RWPE2 (cell line): ENCODE measurements at regions not wholly inside any gene's neighbourhood (a gene's known extent, or its start where the extent isn't known, plus 50 kb on each side); places are given as distances from the start of the nearest gene placed in this dataset.

ENCODE experiments used
- ATAC-seq: fragments of 200-7000 bp; cut with Tn5 transposase; 3 replicates; pipeline ENCODE4 v1.9.1; 2021; ENCODE audit warnings: low read depth
- DNase-seq: peaks from one replicate; pipeline ENCODE4 v3.0.0-alpha.2; 2020; ENCODE audit warnings: low spot score
- H3K27ac ChIP-seq: fragments of 450-650 bp; 2 replicates; pipeline ENCODE4 v1.5.1; 2017; ENCODE audit warnings: mild to moderate bottlenecking; ENCODE audit not compliant: poor library complexity, severe bottlenecking
- H3K27me3 ChIP-seq: fragments of 250-450 bp; sonication (Bioruptor Pico); 2 replicates; pipeline ENCODE4 v1.5.1; 2021; ENCODE audit warnings: mild to moderate bottlenecking, moderate library complexity; ENCODE audit not compliant: insufficient read depth, poor library complexity, severe bottlenecking
- H3K36me3 ChIP-seq: fragments of 250-450 bp; sonication (Bioruptor Pico); 2 replicates; pipeline ENCODE4 v1.5.1; 2020; ENCODE audit warnings: low read depth, mild to moderate bottlenecking, moderate library complexity
- H3K4me1 ChIP-seq: fragments of 250-450 bp; sonication (Bioruptor Pico); 2 replicates; pipeline ENCODE4 v1.5.1; 2021; ENCODE audit warnings: mild to moderate bottlenecking, moderate library complexity; ENCODE audit not compliant: insufficient read depth, poor library complexity, severe bottlenecking
- H3K4me3 ChIP-seq: fragments of 250-450 bp; sonication (Bioruptor Pico); 2 replicates; pipeline ENCODE4 v1.5.1; 2021; ENCODE audit warnings: mild to moderate bottlenecking, moderate library complexity; ENCODE audit not compliant: severe bottlenecking
- H3K9me3 ChIP-seq: fragments of 250-450 bp; sonication (Bioruptor Pico); 2 replicates; pipeline ENCODE4 v1.5.1; 2021; ENCODE audit warnings: mild to moderate bottlenecking, moderate library complexity; ENCODE audit not compliant: severe bottlenecking
- TF ChIP-seq, protein P1 (sequence below): fragments of 450-650 bp; IDR thresholded peaks from one replicate; pipeline ENCODE4 v1.5.1; 2017; ENCODE audit warnings: mild to moderate bottlenecking, moderate library complexity; ENCODE audit not compliant: poor library complexity, severe bottlenecking

DNA sequence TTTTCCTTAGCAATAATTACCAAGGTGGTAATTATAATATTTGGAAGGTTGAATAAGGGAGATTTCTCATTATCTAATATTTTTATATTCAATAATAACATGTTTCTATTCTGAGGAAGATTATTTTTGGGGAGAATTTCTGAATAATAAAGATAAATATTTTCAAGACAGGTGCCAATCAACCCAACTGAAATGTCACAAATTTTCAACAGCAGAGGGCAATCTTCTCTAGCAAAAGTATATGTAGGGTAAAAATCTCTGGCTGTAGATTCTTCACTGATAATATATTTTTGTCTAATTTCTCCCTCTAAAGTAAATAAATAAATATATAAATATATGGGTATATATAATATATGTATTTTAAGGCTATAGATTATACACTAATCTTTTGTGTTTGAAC is 1187.2 kb upstream of the CRIM1 start:
- Histone ChIP-seq H3K27ac (no peak overlapping the region), H3K4me3 (no peak overlapping the region), H3K27me3 (no peaks in the 10 kb centered on the region), H3K9me3 (no peaks in the 10 kb centered on the region), H3K36me3 (no peaks in the 10 kb centered on the region), H3K4me1 (no peaks in the 10 kb centered on the region)
- TF ChIP-seq, protein P1, sequence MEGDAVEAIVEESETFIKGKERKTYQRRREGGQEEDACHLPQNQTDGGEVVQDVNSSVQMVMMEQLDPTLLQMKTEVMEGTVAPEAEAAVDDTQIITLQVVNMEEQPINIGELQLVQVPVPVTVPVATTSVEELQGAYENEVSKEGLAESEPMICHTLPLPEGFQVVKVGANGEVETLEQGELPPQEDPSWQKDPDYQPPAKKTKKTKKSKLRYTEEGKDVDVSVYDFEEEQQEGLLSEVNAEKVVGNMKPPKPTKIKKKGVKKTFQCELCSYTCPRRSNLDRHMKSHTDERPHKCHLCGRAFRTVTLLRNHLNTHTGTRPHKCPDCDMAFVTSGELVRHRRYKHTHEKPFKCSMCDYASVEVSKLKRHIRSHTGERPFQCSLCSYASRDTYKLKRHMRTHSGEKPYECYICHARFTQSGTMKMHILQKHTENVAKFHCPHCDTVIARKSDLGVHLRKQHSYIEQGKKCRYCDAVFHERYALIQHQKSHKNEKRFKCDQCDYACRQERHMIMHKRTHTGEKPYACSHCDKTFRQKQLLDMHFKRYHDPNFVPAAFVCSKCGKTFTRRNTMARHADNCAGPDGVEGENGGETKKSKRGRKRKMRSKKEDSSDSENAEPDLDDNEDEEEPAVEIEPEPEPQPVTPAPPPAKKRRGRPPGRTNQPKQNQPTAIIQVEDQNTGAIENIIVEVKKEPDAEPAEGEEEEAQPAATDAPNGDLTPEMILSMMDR, result peak; percentile 16
- DNase-seq (no peak), ATAC-seq (no peak)

DNA sequence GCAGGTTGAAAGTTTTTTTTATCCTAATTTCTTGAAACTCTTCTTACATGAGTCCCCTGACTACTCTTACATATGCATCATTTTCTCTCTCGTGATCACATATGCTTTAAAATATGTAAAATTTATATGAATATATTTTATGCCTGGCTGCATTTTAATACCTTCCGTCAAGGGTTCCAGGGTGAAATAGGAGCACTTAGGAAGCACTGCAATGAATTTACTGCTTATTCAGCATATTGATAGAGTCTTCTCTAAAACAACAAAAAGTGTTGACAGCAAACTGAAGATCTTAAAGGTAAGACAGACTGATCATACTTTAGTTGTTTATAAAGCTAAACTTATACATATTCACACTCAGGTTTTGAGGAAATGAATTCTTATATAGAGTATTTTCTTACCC is 1191.6 kb upstream of the CRIM1 start:
- Histone ChIP-seq H3K36me3 (no peaks in the 10 kb centered on the region), H3K27ac (no peak overlapping the region), H3K4me3 (no peak overlapping the region), H3K4me1 (no peaks in the 10 kb centered on the region), H3K27me3 (no peaks in the 10 kb centered on the region), H3K9me3 (no peaks in the 10 kb centered on the region)
- ATAC-seq (no peak), DNase-seq (no peak)
- TF ChIP-seq, protein P1, result no peak

DNA sequence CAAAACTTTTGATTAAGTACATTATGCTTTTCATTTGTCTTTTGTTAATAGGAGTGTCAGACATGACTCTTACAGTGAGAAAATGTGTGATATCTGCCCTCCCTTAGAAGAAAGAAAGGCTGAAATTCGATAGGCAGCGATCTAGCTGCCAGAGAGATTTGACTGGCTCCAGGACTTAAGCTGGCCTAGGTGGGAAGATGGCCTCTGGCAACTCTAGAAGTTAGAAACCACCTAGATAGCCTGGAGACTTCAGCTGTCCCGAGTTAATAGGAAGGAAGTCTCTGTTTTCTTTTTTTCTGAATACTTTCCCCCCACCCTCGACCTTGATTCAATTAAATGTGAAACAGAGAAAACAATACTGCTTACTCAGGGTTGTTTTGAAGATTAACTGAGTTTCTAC is 1194.7 kb upstream of the CRIM1 start:
- Histone ChIP-seq H3K27me3 (peaks cover 2% of the 10 kb centered on the region), H3K4me1 (no peaks in the 10 kb centered on the region), H3K4me3 (no peak overlapping the region), H3K9me3 (no peaks in the 10 kb centered on the region), H3K27ac (no peak overlapping the region), H3K36me3 (no peaks in the 10 kb centered on the region)
- ATAC-seq (no peak), DNase-seq (no peak)
- TF ChIP-seq, protein P1, result no peak

DNA sequence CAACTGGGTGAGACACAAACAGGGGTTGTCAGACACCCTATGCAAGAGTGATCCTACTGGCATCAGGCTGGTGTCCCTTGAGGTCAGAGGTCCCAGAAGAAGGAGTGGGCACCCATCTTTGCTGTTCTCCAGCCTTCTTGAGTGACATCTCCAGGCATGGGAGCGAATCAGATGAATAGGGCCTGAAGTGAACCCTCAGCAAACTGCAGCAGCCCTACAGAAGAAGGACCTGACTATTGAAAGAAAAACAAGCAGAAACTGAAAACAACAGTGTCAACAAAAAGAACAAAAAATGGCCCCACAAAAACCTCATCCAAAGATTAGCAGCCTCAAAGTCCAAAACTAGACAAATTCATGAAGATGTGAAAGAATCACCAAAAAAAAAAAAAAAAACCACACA is 1229.7 kb upstream of the CRIM1 start:
- no peaks in the 10 kb centered on the region for H3K9me3 ChIP-seq
- H3K27me3 ChIP-seq, result no peaks in the 10 kb centered on the region
- DNase-seq, result no peak
- ATAC-seq, result no peak
- H3K4me1 ChIP-seq, result no peaks in the 10 kb centered on the region
- H3K36me3 ChIP-seq, result no peaks in the 10 kb centered on the region
- no peak overlapping the region for H3K27ac ChIP-seq
- TF ChIP-seq, protein P1, result no peak
- H3K4me3 ChIP-seq, result no peak overlapping the region

DNA sequence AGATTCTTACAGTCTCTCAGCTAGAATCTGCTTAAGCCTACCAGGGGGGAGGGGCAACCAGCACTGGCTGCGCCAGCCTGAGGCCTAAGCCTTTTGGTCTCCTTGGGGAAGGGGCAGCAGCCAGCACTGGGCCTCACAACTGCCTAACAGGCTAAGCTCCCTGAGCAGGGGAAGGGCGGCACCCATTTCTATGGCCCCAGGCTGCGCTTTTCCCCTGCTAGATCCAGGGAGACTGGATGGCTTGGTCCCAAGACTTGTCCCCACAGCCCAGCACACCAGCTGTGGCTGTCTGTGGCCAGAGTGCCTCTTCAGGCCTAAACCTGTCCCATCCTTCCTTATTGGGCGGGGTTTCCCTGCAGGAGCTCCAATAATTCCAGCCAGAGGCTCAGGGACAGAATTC is 1230.3 kb upstream of the CRIM1 start:
- Histone ChIP-seq H3K4me1 (no peaks in the 10 kb centered on the region), H3K27me3 (no peaks in the 10 kb centered on the region), H3K4me3 (no peak overlapping the region), H3K9me3 (no peaks in the 10 kb centered on the region), H3K36me3 (no peaks in the 10 kb centered on the region), H3K27ac (no peak overlapping the region)
- ATAC-seq (no peak), DNase-seq (no peak)
- TF ChIP-seq, protein P1, result no peak
